Neural crest cell (in vitro differentiated cells): ENCODE measurements at regions not wholly inside any gene's neighbourhood (a gene's known extent, or its start where the extent isn't known, plus 50 kb on each side); places are given as distances from the start of the nearest gene placed in this dataset.

Source experiments
- DNase-seq: peaks from one replicate; pipeline ENCODE4 v3.0.0; 2021; ENCODE audit warnings: low read depth, mixed read lengths, low spot score
- H3K27ac Mint-ChIP-seq: one replicate; pipeline ENCODE4 v1.8.0; 2021; ENCODE audit warnings: mild to moderate bottlenecking, mixed read lengths; ENCODE audit not compliant: unreplicated experiment
- H3K27me3 Mint-ChIP-seq: 2 replicates; pipeline ENCODE4 v1.8.0; 2021; ENCODE audit warnings: low read depth, mild to moderate bottlenecking, mixed read lengths
- H3K36me3 Mint-ChIP-seq: 2 replicates; pipeline ENCODE4 v1.8.0; 2021; ENCODE audit warnings: low read depth, mild to moderate bottlenecking, mixed read lengths
- H3K4me1 Mint-ChIP-seq: 2 replicates; pipeline ENCODE4 v1.8.0; 2021; ENCODE audit warnings: mixed read lengths
- H3K4me3 Mint-ChIP-seq: one replicate; pipeline ENCODE4 v1.8.0; 2021; ENCODE audit warnings: mild to moderate bottlenecking, mixed read lengths
- H3K9me3 Mint-ChIP-seq: 2 replicates; pipeline ENCODE4 v1.8.0; 2021; ENCODE audit warnings: mixed read lengths
- TF ChIP-seq, protein P1 (sequence below): fragments of 200-600 bp; sonication (generic); conservative IDR thresholded peaks from 2 replicates; pipeline ENCODE4 v1.5.0; 2021; ENCODE audit warnings: antibody characterized with exemption, mild to moderate bottlenecking

- Mint-ChIP-seq H3K27ac (no peak overlapping the region), H3K9me3 (peaks cover 4% of the 10 kb centered on the region), H3K36me3 (no peaks in the 10 kb centered on the region), H3K4me3 (no peak overlapping the region), H3K4me1 (no peaks in the 10 kb centered on the region), H3K27me3 (peaks cover 2% of the 10 kb centered on the region)
- TF ChIP-seq, protein P1, sequence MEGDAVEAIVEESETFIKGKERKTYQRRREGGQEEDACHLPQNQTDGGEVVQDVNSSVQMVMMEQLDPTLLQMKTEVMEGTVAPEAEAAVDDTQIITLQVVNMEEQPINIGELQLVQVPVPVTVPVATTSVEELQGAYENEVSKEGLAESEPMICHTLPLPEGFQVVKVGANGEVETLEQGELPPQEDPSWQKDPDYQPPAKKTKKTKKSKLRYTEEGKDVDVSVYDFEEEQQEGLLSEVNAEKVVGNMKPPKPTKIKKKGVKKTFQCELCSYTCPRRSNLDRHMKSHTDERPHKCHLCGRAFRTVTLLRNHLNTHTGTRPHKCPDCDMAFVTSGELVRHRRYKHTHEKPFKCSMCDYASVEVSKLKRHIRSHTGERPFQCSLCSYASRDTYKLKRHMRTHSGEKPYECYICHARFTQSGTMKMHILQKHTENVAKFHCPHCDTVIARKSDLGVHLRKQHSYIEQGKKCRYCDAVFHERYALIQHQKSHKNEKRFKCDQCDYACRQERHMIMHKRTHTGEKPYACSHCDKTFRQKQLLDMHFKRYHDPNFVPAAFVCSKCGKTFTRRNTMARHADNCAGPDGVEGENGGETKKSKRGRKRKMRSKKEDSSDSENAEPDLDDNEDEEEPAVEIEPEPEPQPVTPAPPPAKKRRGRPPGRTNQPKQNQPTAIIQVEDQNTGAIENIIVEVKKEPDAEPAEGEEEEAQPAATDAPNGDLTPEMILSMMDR, result peak; percentile 74
- peak; percentile 50 for DNase-seq
Observed at GRCh38 chr1:239308701-239309333, 77.6 kb upstream of the CHRM3 start.

GRCh38 chr1:239307886-239308285 lies 78.5 kb upstream of the CHRM3 start:
- TF ChIP-seq, protein P1, result no peak
- Mint-ChIP-seq H3K4me3 (no peak overlapping the region), H3K9me3 (peaks cover 4% of the 10 kb centered on the region), H3K36me3 (no peaks in the 10 kb centered on the region), H3K27ac (no peak overlapping the region), H3K27me3 (peaks cover 2% of the 10 kb centered on the region), H3K4me1 (no peaks in the 10 kb centered on the region)
- DNase-seq, result no peak

DNA sequence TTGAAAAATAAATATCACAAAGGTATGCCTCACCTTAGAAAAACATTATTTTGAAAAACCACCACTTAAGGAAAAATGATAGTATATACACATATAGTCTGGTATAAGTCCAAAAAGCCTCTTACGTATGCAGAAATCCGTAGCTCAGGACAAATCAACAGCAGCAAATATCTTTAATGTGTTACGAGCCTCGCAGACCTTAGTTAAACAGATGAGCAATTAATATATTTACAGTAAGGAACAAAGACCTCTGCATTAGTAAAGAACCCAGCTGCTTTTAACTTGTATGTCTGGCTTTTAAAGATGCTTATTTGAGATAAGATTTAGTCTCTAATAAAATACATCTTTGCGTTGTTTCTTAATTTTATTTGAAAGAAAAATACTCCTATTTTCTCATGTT lies 79.9 kb upstream of the CHRM3 start:
- TF ChIP-seq, protein P1, result no peak
- Mint-ChIP-seq H3K4me1 (no peaks in the 10 kb centered on the region), H3K27me3 (no peaks in the 10 kb centered on the region), H3K27ac (no peak overlapping the region), H3K36me3 (no peaks in the 10 kb centered on the region), H3K9me3 (no peaks in the 10 kb centered on the region), H3K4me3 (no peak overlapping the region)
- DNase-seq, result no peak

DNA sequence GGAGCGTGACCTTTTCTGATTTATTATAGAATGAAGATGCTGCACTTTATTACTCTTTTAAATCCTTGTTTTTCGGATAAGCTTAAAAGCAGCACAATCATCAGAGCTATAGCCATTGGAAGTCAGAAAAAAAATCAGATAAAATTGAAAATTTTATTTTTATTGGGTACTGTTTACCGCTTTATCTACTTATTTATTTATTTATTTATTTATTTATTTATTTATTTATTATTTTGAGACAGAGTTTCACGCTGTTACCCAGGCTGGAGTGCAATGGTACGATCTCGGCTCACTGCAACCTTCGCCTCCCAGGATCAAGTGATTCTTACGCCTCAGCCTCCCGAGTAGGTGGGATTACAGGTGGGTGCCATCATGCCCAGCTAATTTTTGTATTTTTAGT lies 83.1 kb upstream of the CHRM3 start:
- Mint-ChIP-seq H3K9me3 (no peaks in the 10 kb centered on the region), H3K36me3 (no peaks in the 10 kb centered on the region), H3K27ac (no peak overlapping the region), H3K4me1 (no peaks in the 10 kb centered on the region), H3K4me3 (no peak overlapping the region), H3K27me3 (no peaks in the 10 kb centered on the region)
- DNase-seq, result no peak
- TF ChIP-seq, protein P1, result no peak

DNA sequence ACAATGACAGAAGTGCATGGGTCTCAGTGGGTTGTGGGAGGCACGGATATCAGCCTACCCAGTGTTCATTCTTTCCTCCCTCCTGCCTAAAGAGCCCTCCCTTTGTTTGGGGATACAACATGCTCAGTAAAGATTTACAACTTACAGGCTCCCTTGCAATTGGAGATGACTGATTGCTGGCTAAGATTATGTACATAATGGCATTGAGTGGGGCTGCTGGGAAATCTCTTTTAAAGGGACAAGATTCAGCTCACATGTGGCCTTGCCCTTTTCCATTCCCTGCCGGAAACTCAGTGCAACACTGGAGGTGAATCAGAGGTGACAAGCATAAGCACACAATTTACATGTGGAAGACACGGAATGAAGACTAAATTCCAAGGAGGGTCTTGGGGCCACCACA lies 83.7 kb upstream of the CHRM3 start:
- Mint-ChIP-seq H3K4me3 (no peak overlapping the region), H3K27ac (no peak overlapping the region)

More for the DNA sequence above, 83.7 kb upstream of the CHRM3 start:
- no peak for DNase-seq
- TF ChIP-seq, protein P1, result no peak
- H3K9me3 Mint-ChIP-seq, result no peaks in the 10 kb centered on the region
- no peaks in the 10 kb centered on the region for H3K4me1 Mint-ChIP-seq
- H3K36me3 Mint-ChIP-seq, result no peaks in the 10 kb centered on the region
- no peaks in the 10 kb centered on the region for H3K27me3 Mint-ChIP-seq
